ENCODE measurements at regions not wholly inside any gene's neighbourhood (a gene's known extent, or its start where the extent isn't known, plus 50 kb on each side); places are given as distances from the start of the nearest gene placed in this dataset.

DNA sequence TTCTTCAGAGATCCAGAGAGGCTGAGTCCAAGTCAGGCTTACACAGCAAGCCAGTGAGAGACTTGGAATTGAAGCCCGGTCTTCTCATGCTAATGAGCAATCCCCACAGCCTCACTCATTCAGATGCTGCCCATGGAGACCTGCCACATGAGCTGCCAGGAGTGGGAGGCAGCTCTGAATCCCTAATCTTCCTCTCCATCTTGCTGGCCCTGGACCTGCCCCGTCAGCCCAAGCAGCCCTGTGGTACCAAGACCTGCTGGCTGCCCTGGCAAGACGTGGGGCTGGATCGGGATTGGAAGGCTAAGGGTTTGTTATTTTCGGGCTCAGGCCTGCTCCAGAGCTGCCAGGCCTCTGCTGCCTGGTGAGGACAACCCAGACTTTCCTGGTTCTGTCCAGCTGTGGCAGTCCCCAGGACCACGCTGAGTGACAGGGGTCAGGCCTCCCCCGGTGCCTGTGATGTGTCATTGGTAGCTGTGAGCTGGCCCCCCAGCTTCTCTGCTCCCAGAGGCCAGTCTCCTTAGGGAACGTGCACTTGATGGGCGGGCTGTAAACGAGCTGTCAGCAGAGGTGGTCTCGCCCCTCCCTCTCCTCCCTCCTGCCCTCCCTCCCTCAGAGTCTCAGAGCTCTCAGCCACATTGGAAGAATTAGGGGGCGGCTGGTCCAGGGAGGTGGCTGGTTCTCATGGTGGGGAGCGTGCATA lies 135.0 kb downstream of the FOXD2 start:
- H3K9me3 Mint-ChIP-seq (ENCODE audit: unreplicated experiment) = no peaks in the 10 kb centered on the region
- peaks cover 13% of the 10 kb centered on the region for H3K27me3 Mint-ChIP-seq (ENCODE audit: unreplicated experiment)
- H3K36me3 Mint-ChIP-seq (ENCODE audit: unreplicated experiment) = no peaks in the 10 kb centered on the region
- TF ChIP-seq, protein P1, sequence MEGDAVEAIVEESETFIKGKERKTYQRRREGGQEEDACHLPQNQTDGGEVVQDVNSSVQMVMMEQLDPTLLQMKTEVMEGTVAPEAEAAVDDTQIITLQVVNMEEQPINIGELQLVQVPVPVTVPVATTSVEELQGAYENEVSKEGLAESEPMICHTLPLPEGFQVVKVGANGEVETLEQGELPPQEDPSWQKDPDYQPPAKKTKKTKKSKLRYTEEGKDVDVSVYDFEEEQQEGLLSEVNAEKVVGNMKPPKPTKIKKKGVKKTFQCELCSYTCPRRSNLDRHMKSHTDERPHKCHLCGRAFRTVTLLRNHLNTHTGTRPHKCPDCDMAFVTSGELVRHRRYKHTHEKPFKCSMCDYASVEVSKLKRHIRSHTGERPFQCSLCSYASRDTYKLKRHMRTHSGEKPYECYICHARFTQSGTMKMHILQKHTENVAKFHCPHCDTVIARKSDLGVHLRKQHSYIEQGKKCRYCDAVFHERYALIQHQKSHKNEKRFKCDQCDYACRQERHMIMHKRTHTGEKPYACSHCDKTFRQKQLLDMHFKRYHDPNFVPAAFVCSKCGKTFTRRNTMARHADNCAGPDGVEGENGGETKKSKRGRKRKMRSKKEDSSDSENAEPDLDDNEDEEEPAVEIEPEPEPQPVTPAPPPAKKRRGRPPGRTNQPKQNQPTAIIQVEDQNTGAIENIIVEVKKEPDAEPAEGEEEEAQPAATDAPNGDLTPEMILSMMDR (IDR thresholded peaks at IDR 0.05) = no peak
- DNase-seq (ENCODE audit: extremely low spot score, unreplicated experiment) = no peak
- H3K4me1 Mint-ChIP-seq (ENCODE audit: unreplicated experiment) = peaks cover 7% of the 10 kb centered on the region
- no peak overlapping the region for H3K4me3 Mint-ChIP-seq (ENCODE audit: unreplicated experiment)
- H3K27ac Mint-ChIP-seq (ENCODE audit: unreplicated experiment) = no peak overlapping the region

DNA sequence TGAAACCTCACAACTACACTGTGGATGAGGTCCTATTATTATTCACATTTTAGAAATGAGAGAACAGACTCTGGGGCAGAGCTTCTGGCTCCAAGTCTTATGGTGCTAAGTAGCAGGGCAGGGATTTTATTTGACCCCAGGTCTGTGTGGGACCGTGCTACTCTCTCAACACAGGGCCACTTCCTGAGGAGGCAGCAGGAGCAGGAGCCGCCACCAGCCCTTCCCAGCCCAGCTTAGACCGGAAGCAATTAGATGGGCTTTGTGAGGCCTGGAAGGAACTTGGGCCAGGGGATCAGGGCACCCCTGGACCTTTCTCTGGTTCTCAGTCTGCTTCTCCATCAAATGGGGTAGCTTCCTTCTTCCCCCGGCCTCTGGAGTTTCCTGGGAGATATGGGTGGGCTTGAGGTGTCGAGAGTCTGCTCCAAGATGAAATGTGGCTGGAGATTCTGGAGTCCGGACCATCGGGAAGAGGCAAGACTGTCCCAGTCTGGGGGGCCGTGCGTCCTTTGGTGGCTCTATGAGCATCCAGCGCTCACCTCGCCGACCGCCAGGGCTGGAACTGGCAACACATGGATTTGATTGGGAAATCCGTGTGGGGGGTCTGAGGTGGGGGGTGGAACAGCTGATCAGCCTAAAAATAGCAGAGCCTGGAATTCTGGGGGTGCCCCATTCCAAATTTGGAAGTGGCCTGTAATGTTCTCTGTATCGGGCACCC lies 136.8 kb downstream of the FOXD2 start:
- H3K36me3 Mint-ChIP-seq (ENCODE audit: unreplicated experiment) = no peaks in the 10 kb centered on the region
- no peak for DNase-seq (ENCODE audit: extremely low spot score, unreplicated experiment)
- TF ChIP-seq, protein P1 (IDR thresholded peaks at IDR 0.05) = no peak
- no peaks in the 10 kb centered on the region for H3K9me3 Mint-ChIP-seq (ENCODE audit: unreplicated experiment)
- H3K4me1 Mint-ChIP-seq (ENCODE audit: unreplicated experiment) = peaks cover 11% of the 10 kb centered on the region
- H3K27me3 Mint-ChIP-seq (ENCODE audit: unreplicated experiment) = peaks cover 24% of the 10 kb centered on the region
- no peak overlapping the region for H3K27ac Mint-ChIP-seq (ENCODE audit: unreplicated experiment)
- no peak overlapping the region for H3K4me3 Mint-ChIP-seq (ENCODE audit: unreplicated experiment)

- DNase-seq (ENCODE audit: extremely low spot score, unreplicated experiment) = no peak
Observed at GRCh38 chr1:47575855-47576757, 138.3 kb downstream of the FOXD2 start.

DNA sequence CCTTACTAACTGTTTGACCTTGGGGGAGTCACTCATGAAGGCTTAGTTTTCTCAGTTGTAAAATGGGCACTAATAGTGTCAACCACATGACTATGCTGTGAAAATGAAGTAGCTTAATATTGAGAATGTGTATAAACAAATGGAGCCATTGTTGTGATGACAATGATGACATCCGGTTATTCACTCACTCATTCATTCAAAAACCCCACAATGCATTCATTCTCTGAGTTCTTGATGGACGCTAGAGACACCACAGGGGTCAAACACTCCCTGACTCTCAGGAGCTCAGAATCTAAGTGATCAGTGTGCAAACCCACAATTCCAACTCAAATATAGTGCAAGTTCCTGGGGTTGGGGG lies 138.9 kb downstream of the FOXD2 start:
- no peak overlapping the region for H3K4me3 Mint-ChIP-seq (ENCODE audit: unreplicated experiment)

More at GRCh38 chr1:47575855-47576757, 138.3 kb downstream of the FOXD2 start:
- no peak overlapping the region for H3K27ac Mint-ChIP-seq (ENCODE audit: unreplicated experiment)
- peaks cover 37% of the 10 kb centered on the region for H3K27me3 Mint-ChIP-seq (ENCODE audit: unreplicated experiment)
- H3K36me3 Mint-ChIP-seq (ENCODE audit: unreplicated experiment) = no peaks in the 10 kb centered on the region
- no peaks in the 10 kb centered on the region for H3K9me3 Mint-ChIP-seq (ENCODE audit: unreplicated experiment)
- peaks cover 6% of the 10 kb centered on the region for H3K4me1 Mint-ChIP-seq (ENCODE audit: unreplicated experiment)
- no peak overlapping the region for H3K4me3 Mint-ChIP-seq (ENCODE audit: unreplicated experiment)
- TF ChIP-seq, protein P1 (IDR thresholded peaks at IDR 0.05) = no peak

More for the DNA sequence above, 138.9 kb downstream of the FOXD2 start:
- Mint-ChIP-seq H3K36me3 (ENCODE audit: unreplicated experiment) (no peaks in the 10 kb centered on the region), H3K4me1 (ENCODE audit: unreplicated experiment) (peaks cover 6% of the 10 kb centered on the region), H3K27me3 (ENCODE audit: unreplicated experiment) (peaks cover 42% of the 10 kb centered on the region), H3K9me3 (ENCODE audit: unreplicated experiment) (no peaks in the 10 kb centered on the region), H3K27ac (ENCODE audit: unreplicated experiment) (no peak overlapping the region)
- TF ChIP-seq, protein P1 (IDR thresholded peaks at IDR 0.05) = no peak
- no peak for DNase-seq (ENCODE audit: extremely low spot score, unreplicated experiment)
